Hypothalamus (tissue), 51 donors: ENCODE measurements at regions not wholly inside any gene's neighbourhood (a gene's known extent, or its start where the extent isn't known, plus 50 kb on each side); places are given as distances from the start of the nearest gene placed in this dataset.
A peak's percentile ranks its signal among the peaks of the same experiment; 100 is the strongest.
"Not testable (repeated sequence)": the region's sequence is repeated elsewhere in the genome, so short reads cannot be mapped to it uniquely, and the experiment has no call there.

Experiments used
- DNase-seq, 51 donors: peaks; one replicate each; lab custom pipeline; 2025; lab: John Stamatoyannopoulos, UW

GRCh38 chr11:106548406-106548805, 469.9 kb downstream of the GUCY1A2 start:
- DNase-seq, result no peak

DNA sequence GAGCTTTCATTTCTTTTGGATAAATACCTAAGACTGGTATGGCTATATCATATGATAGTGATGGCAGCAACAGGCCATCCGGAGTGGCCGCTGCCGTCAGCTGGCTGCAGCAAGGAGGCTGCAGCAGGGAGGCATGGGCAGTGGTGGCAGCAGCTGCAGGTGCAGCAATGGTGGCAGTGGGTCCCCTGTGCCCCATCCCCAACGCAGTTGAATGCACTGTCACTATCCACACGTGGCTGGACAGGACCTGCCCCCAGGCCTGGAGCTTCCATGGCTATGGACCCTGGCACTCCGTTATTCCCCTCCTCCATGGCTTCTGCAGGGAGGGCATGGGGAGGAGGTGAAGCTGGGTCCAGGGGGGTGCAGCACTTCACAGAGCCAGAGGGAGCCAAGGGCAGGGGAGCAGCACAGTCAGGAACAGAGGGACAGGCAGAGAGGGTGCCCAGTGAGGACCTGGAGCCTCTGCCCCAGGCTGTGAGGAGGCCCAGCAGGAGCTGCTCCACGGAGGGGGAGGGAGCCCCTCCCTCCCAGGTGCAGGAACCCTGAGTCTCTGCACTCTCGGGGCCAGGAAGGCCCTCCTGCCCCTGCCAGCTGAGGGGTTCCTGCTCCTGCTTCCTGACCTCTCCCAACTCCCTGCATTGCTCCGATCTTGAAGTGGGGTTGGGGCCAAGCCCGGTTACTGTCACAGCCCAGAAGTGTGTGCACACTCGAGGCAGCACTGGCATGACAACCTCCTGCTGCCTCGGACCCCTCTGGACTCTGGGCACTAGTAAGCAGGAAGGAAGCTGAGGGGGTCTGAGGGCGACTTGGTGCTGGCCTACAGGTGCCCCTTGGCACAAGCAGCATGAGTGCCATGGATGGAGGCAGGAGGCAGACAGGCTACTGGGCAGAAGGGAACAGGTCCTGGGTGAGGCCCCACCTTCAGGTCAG, 466.3 kb downstream of the GUCY1A2 start:
- DNase-seq, result no peak

- DNase-seq, result no peak
Measured at GRCh38 chr11:106552694-106553203, 465.5 kb downstream of the GUCY1A2 start.

DNA sequence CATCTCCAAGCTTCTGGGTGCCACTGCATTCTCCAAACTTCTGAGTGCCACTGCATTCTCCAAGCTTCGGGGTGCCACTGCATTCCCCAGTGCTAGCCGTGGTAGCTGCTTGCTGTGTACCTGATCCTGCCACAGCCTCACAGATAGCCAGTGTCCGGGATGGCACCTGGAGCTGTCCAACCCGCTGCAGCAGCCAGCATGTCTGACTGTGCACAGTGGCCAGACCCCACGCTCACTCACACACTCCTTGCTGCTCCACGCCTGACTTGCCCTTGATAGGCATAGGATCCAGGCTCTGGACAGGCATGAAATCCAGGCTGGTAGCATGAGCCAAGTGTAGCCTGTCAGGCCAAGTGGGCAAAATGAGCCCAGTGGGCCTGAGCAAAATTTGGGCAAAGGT, 465.0 kb downstream of the GUCY1A2 start:
- no peak for DNase-seq

DNA sequence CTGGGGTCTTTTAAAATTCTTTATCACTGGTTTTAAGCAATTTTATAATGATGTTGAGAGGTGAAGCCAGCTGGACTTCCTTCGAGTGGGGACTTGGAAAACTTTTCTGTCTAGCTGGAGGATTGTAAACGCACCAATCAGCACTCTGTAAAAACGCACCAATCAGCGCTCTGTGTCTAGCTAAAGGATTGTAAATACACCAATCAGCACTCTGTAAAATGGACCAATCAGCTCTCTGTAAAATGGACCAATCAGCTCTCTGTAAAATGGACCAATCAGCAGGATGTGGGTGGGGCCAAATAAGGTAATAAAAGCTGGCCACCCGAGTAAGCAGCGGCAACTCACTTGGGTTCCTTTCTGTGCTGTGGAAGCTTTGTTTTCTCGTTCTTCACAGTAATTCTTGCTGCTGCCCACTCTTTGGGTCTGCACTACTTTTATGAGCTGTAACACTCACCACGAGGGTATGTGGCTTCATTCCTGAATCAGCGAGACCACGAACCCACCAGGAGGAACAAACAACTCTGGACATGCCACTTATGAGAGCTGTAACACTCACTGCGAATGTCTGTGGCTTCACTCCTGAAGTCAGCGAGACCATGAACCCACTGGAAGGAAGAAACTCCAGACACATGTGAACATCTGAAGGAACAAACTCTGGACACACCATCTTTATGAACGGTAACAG, 462.6 kb downstream of the GUCY1A2 start:
- DNase-seq, result not testable (repeated sequence)

- no peak for DNase-seq
Measured at GRCh38 chr11:106565326-106565725, 452.9 kb downstream of the GUCY1A2 start.

DNA sequence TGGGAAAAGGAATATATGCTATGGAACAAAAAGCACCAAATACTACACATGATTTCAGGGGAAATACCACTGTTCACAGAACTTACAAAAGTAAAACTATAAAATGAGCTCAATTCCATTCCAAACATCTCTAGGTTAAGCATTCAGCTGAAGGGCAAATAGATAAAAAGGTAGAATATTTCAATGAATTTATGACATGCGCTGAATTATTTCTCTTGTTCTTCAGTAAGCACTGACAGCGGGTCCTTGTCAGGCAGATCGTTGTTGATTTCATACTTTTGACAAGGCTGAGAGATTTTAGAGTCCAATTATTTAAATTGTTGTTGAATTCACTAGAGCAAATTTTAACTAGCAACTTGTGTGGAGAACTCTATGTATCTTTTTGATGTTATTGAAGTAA, 449.6 kb downstream of the GUCY1A2 start:
- DNase-seq, result no peak

DNA sequence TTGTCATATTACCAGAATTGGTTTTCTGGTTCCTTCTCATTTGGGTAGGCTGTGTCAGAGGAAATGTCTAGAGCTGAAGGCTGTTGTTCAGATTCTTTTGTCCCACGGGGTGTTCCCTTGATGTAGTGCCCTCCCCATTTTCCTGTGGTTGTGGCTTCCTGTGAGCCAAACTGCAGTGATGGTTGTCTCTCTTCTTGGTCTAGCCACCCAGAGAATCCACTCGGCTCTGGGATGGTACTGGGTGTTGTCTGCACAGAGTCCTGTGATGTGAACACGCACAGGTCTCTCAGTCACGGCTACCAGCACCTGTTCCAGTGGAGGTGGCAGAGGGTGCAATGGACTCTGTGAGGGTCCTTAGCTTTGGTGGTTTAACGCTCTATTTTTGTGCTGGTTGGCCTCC, 440.9 kb downstream of the GUCY1A2 start:
- DNase-seq, result not testable (repeated sequence)

DNA sequence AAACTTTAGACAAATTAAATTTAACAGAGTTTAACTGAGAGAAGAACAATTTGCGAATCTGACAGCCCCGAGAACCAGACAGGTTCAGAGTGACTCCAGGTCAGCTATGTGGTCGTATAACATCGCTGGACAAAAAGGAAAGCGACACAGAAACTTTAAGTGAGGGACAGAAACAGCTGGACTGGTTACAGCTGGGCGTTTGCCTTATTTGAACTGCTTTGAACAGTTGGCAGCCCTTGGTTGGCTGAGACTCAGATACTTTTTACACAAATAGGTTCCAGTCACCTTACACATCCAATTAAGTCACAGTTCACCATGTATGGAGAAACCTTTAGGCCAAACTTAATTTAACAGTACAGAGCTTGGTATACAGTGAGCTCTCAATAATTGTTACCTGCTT, 436.9 kb downstream of the GUCY1A2 start:
- no peak for DNase-seq

GRCh38 chr11:106585061-106585460, 433.2 kb downstream of the GUCY1A2 start:
- no peak for DNase-seq

DNA sequence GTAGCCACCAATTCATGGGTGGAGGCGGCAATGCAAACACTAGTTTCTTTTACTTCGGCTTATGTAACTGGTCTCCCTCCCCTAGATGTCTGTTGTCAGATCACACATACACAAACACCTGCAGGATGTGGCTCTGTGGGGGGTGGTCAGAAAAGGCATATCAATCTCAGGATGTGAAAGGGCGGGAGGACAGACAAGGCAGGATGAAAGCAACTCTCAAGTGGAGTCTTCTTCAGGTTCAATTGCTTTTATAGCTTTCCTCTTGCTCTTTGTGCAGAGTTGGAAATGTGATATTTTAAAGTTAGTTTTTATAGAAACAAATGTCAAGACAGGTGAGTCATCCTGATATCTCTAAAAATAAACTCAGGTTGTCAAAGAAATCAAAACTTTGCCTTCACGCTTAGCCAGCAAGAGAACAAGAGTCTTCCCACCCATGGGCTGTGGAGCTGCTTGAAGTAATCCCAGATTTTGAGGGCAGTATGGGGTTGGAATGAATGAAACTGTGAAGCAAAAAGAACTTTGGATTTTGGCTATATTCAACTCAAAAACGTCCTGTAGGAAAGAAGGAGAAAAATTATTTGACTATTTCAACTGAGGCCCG, 423.4 kb downstream of the GUCY1A2 start:
- DNase-seq, result peak in 1 of 51 donors; percentile 6

DNA sequence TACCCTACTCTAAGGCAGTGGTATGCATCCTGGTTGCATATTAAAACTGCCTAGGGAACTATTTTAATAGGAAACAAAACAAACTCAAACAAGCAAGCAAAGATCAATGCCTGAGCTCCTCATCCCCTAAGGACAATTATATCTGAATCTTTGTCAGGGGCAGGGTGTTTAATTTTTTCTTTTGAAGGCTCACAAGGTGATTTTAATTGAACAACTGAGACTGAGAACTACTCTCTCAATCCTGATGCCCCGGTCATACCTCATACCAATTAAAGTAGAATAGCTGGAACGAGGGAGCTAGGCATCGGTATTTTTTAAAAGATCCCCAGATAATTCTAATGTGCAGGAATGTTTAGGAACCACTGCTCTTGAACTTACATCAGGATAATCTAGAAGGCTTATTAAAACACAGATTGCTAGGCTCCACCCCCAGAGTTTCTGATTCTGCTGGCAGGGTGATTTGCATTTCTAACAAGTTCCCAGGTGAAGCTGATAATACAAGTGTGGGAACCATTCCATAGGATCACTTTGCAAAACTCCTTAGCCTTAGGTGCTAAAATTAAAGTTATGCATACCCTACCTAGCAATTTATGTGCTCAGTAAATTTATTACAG, 416.5 kb downstream of the GUCY1A2 start:
- DNase-seq, result peak in 1 of 51 donors; percentile 2

GRCh38 chr11:106608677-106609076, 409.6 kb downstream of the GUCY1A2 start:
- DNase-seq, result no peak

DNA sequence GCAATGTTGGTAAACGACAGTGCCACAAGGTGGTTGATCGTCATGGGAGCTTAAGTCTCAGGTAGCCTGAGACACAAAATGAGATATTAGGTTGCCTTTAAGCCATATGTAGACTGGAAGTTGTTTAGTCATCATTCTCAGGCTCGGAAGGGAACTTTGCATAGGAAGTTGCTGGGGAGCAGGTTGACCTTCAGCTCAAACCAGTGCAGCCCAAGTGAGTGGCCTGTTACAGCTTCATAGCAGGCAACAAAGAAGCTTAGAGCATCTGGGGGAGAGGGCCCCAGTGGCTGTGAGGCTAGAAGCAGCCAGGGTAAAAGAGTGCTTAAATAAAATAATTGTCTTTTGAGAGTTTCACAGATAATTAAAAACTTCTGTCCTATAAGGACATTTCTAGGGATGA, 404.0 kb downstream of the GUCY1A2 start:
- DNase-seq, result no peak

GRCh38 chr11:106619320-106619990, 398.8 kb downstream of the GUCY1A2 start:
- DNase-seq, result no peak

DNA sequence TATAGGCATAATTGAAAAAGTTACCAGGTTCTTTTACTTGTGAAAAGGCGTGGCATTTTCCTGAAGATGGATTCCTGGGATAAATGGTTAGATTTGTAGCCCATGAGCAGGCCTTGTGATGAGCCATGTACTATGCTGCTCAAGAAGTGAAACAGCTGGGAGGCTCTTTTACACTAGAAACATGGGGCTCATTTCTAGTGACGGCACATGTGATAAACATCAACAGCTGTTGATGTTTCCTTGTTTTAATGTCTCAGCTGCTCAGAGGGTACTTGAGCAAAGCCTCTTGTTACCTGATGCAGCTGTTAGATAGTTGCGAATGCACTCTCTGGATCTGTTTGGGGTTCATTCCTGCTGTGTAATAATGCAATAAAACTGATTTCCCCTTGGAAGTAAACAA, 396.8 kb downstream of the GUCY1A2 start:
- DNase-seq, result no peak
